ENCODE measurements at regions not wholly inside any gene's neighbourhood (a gene's known extent, or its start where the extent isn't known, plus 50 kb on each side); places are given as distances from the start of the nearest gene placed in this dataset.

DNA sequence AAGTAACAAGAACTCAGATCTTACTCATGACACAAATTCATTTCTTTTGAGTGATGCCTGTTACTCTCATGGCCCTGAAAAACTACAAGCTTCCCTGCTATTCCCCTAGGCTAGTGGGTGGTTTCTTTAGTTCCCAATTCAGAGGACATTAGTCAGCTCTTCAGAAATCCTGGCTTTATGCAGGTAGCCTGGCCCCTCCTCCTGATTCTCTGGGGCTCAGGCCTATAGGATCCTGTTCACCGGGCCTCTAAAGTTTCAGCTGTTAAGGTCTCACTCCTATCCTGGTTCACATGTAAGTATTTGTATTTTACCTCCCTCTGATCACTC lies 87.3 kb upstream of the IRX5 start:
- no peak overlapping the region for H3K4me3 ChIP-seq
- H3K36me3 ChIP-seq (ENCODE audit: low read depth): no peaks in the 10 kb centered on the region
- TF ChIP-seq, protein P1, sequence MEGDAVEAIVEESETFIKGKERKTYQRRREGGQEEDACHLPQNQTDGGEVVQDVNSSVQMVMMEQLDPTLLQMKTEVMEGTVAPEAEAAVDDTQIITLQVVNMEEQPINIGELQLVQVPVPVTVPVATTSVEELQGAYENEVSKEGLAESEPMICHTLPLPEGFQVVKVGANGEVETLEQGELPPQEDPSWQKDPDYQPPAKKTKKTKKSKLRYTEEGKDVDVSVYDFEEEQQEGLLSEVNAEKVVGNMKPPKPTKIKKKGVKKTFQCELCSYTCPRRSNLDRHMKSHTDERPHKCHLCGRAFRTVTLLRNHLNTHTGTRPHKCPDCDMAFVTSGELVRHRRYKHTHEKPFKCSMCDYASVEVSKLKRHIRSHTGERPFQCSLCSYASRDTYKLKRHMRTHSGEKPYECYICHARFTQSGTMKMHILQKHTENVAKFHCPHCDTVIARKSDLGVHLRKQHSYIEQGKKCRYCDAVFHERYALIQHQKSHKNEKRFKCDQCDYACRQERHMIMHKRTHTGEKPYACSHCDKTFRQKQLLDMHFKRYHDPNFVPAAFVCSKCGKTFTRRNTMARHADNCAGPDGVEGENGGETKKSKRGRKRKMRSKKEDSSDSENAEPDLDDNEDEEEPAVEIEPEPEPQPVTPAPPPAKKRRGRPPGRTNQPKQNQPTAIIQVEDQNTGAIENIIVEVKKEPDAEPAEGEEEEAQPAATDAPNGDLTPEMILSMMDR (IDR thresholded peaks at IDR 0.05): no peak
- intact Hi-C loops (cut with DNase I, micrococcal nuclease): no loop called here
- peaks cover 8% of the 10 kb centered on the region for H3K9me3 ChIP-seq
- DNase-seq (no peak), ATAC-seq (no peak)
- H3K4me1 ChIP-seq (ENCODE audit: low read depth): no peaks in the 10 kb centered on the region

DNA sequence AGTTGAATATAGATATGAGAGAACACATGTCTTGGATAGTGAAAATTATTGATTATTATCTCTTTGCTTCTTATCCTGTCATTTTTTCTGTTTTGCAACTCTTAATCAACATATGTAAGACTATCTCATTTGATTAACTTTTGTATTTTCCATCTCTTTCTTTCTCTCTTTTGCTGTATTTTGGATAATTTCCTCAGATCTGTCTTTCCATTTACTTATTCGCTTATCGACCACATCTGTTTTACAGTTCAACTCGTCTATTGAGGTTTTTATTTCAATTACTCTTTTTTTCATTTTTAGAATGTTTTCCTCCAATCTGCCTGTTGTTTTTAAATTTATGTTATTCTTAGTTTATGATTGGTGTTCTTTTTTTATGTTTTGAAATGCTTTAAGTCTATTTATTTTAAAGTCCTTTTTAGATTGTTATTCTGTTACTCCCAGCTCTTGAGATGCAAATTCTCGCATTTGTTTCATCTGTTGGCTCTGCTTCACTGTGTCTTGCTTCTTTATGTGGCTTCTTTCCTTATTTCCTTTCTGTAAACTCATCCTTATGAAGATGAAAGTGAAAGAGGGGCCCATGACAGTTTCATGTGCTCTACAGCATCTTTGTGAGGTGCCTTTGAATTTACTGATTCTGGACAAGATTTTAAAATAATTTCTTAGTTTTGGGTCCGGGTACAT lies 87.8 kb upstream of the IRX5 start:
- peaks cover 8% of the 10 kb centered on the region for H3K9me3 ChIP-seq
- intact Hi-C loops (cut with DNase I, micrococcal nuclease): no loop called here
- TF ChIP-seq, protein P1 (IDR thresholded peaks at IDR 0.05): no peak
- no peak for DNase-seq
- no peak for ATAC-seq
- H3K4me3 ChIP-seq: no peak overlapping the region
- no peaks in the 10 kb centered on the region for H3K4me1 ChIP-seq (ENCODE audit: low read depth)
- H3K36me3 ChIP-seq (ENCODE audit: low read depth): no peaks in the 10 kb centered on the region

DNA sequence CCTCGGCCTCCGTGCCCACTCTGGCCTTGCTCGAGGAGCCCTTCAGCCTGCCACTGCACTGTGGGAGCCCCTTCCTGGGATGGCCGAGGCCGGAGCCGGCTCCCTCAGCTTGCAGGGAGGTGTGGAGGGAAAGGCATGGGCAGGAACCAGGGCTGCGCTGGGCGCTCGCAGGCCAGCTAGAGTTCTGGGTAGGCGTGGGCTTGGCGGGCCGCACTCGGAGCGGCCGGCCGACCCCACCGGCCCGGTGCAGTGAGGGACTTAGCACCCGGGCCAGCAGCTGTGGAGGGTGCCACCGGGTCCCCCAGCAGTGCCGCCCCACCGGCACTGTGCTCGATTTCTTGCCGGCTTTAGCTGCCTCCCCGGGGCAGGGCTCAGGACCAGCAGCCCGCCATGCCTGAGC lies 101.0 kb upstream of the IRX5 start:
- Histone ChIP-seq H3K4me3 (no peak overlapping the region), H3K4me1 (ENCODE audit: low read depth) (no peaks in the 10 kb centered on the region), H3K36me3 (ENCODE audit: low read depth) (no peaks in the 10 kb centered on the region), H3K9me3 (peaks cover 7% of the 10 kb centered on the region)
- intact Hi-C loops (cut with DNase I, micrococcal nuclease): no loop called here
- TF ChIP-seq, protein P1 (IDR thresholded peaks at IDR 0.05): no peak
- no peak for DNase-seq
- ATAC-seq: no peak

- no peaks in the 10 kb centered on the region for H3K4me1 ChIP-seq (ENCODE audit: low read depth)
- no peak overlapping the region for H3K4me3 ChIP-seq
- TF ChIP-seq, protein P1 (IDR thresholded peaks at IDR 0.05): no peak
- H3K36me3 ChIP-seq (ENCODE audit: low read depth): no peaks in the 10 kb centered on the region
- DNase-seq (no peak), ATAC-seq (no peak)
- intact Hi-C loops (cut with DNase I, micrococcal nuclease): no loop called here
- no peaks in the 10 kb centered on the region for H3K9me3 ChIP-seq
These were observed 107.8 kb upstream of the IRX5 start for GRCh38 chr16:54822892-54823291.

- no peak for ATAC-seq
These were observed 108.2 kb upstream of the IRX5 start for GRCh38 chr16:54822492-54822891.

More at GRCh38 chr16:54822492-54822891, 108.2 kb upstream of the IRX5 start:
- DNase-seq: no peak
- intact Hi-C loops (cut with DNase I, micrococcal nuclease): no loop called here
- no peaks in the 10 kb centered on the region for H3K9me3 ChIP-seq
- TF ChIP-seq, protein P1 (IDR thresholded peaks at IDR 0.05): no peak
- no peak overlapping the region for H3K4me3 ChIP-seq
- H3K36me3 ChIP-seq (ENCODE audit: low read depth): no peaks in the 10 kb centered on the region
- H3K4me1 ChIP-seq (ENCODE audit: low read depth): no peaks in the 10 kb centered on the region
